ENCODE measurements at regions not wholly inside any gene's neighbourhood (a gene's known extent, or its start where the extent isn't known, plus 50 kb on each side); places are given as distances from the start of the nearest gene placed in this dataset.

DNA sequence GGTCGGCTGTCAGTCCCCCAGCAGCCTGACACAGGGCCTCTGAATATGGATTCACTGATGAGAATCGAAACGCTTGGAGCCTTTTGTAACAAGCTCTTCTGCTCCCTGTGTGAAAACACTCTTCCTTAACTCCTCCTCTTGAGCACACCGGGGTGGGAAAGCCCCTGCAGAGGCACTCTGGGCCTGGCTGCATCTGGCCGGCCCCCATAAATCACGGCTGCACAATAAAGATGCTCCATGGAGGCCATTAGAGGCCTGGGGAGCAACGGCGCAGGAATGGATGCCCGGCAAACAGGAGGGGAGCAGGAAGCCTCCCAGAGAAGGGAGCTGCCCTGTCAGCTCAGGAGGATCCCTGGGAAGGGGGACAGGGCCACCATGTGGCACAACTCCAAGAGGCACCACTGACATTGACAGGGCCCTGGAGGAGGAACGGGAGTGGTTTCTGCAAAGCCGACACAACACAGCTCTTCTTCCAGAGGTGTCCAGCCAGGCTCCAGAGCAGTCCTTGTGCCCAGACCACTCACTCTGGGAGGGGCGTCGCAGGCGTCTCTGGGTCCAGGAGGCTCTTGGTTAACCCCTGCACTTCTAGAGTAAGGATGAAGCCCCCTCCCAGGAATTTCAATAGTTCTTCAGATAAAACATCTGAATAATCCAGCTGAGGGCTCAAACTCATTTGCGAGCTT is 509.3 kb upstream of the PPP2R3A start:
- H3K36me3 ChIP-seq (ENCODE audit: control insufficient read depth in 1 of 2, insufficient read depth in 2 of 2, low read length in 2 of 2) = no peaks in the 10 kb centered on the region
- H3K4me1 ChIP-seq (ENCODE audit: control insufficient read depth in 1 of 2, insufficient read depth in 2 of 2, low read length in 2 of 2) = no peaks in the 10 kb centered on the region
- no peak overlapping the region for H2BK12ac ChIP-seq (ENCODE audit: low read length)
- H4K12ac ChIP-seq (ENCODE audit: low read depth, low read length) = no peak overlapping the region
- no peaks in the 10 kb centered on the region for H3K79me1 ChIP-seq (ENCODE audit: low read length)
- no peak overlapping the region for H3K4ac ChIP-seq (ENCODE audit: low read depth, low read length)
- DNase-seq = no peak
- H3K4me3 ChIP-seq (ENCODE audit: low read depth, low read length) = no peak overlapping the region
- H3K4me2 ChIP-seq (ENCODE audit: low read length) = no peak overlapping the region
- H3K27me3 ChIP-seq (ENCODE audit: insufficient read depth, low read length) = no peaks in the 10 kb centered on the region
- no peak overlapping the region for H3K23ac ChIP-seq (ENCODE audit: low read length)
- no peak overlapping the region for H2AFZ ChIP-seq (ENCODE audit: insufficient read depth, low read length, poor library complexity)
- no peak overlapping the region for H4K91ac ChIP-seq (ENCODE audit: low read depth, low read length)
- H3K79me2 ChIP-seq (ENCODE audit: control insufficient read depth, insufficient read depth, low read length, poor library complexity) = no peaks in the 10 kb centered on the region
- H2BK5ac ChIP-seq (ENCODE audit: low read depth, low read length, poor library complexity) = no peak overlapping the region
- no peak overlapping the region for H2BK120ac ChIP-seq (ENCODE audit: insufficient read depth, low read length, poor library complexity)
- no peak overlapping the region for H3K27ac ChIP-seq (ENCODE audit: low read depth, low read length)
- no peak overlapping the region for H3K14ac ChIP-seq (ENCODE audit: low read length)
- no peak overlapping the region for H3K9ac ChIP-seq (ENCODE audit: low read length)
- no peak overlapping the region for H4K8ac ChIP-seq (ENCODE audit: low read depth, low read length)
- WGBS (ENCODE audit: extremely low coverage, insufficient coverage, insufficient read length) = no CpG with 5 or more reads among the region's 15 CpGs
- H2AK5ac ChIP-seq (ENCODE audit: low read length) = no peak overlapping the region
- H3K18ac ChIP-seq (ENCODE audit: low read length) = no peak overlapping the region
- no peaks in the 10 kb centered on the region for H3K9me3 ChIP-seq (ENCODE audit: insufficient read depth, low read depth, low read length)

GRCh38 chr3:135458541-135459322 is 506.8 kb upstream of the PPP2R3A start:
- no peak overlapping the region for H2AFZ ChIP-seq (ENCODE audit: insufficient read depth, low read length, poor library complexity)
- DNase-seq = no peak

DNA sequence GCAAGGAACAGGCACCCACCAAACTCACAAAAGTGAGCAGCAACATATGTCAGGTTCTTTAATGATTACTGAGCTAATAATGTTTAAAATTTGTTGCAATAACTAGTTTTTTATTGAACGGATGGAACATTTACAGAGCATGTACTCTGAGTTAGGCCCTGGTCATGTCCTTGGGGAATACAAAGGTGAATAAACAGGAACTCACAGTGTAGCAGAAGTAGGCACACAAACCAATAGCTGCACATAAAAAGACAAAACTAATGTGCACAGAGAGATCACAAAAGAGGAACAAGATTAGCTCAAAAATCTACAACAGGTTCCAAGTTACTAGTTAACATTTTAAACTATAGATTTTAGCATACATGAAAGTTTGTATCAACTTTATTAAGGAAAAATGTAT is 505.3 kb upstream of the PPP2R3A start:
- Histone ChIP-seq H3K79me2 (ENCODE audit: control insufficient read depth, insufficient read depth, low read length, poor library complexity) (no peaks in the 10 kb centered on the region), H2AK5ac (ENCODE audit: low read length) (no peak overlapping the region), H2AFZ (ENCODE audit: insufficient read depth, low read length, poor library complexity) (no peak overlapping the region), H3K23ac (ENCODE audit: low read length) (no peak overlapping the region), H3K36me3 (ENCODE audit: control insufficient read depth in 1 of 2, insufficient read depth in 2 of 2, low read length in 2 of 2) (no peaks in the 10 kb centered on the region), H4K8ac (ENCODE audit: low read depth, low read length) (no peak overlapping the region), H2BK12ac (ENCODE audit: low read length) (no peak overlapping the region), H3K4me2 (ENCODE audit: low read length) (no peak overlapping the region), H3K27me3 (ENCODE audit: insufficient read depth, low read length) (no peaks in the 10 kb centered on the region), H3K4ac (ENCODE audit: low read depth, low read length) (no peak overlapping the region), H2BK5ac (ENCODE audit: low read depth, low read length, poor library complexity) (no peak overlapping the region), H4K91ac (ENCODE audit: low read depth, low read length) (no peak overlapping the region), H2BK120ac (ENCODE audit: insufficient read depth, low read length, poor library complexity) (no peak overlapping the region), H3K9ac (ENCODE audit: low read length) (no peak overlapping the region), H3K27ac (ENCODE audit: low read depth, low read length) (no peak overlapping the region), H3K14ac (ENCODE audit: low read length) (no peak overlapping the region), H3K4me3 (ENCODE audit: low read depth, low read length) (no peak overlapping the region), H3K18ac (ENCODE audit: low read length) (no peak overlapping the region), H3K79me1 (ENCODE audit: low read length) (no peaks in the 10 kb centered on the region), H3K4me1 (ENCODE audit: control insufficient read depth in 1 of 2, insufficient read depth in 2 of 2, low read length in 2 of 2) (no peaks in the 10 kb centered on the region), H4K12ac (ENCODE audit: low read depth, low read length) (no peak overlapping the region), H3K9me3 (ENCODE audit: insufficient read depth, low read depth, low read length) (no peaks in the 10 kb centered on the region)
- no peak for DNase-seq
- WGBS (ENCODE audit: extremely low coverage, insufficient coverage, insufficient read length) = no CpG with 5 or more reads among the region's 1 CpG

More at GRCh38 chr3:135458541-135459322, 506.8 kb upstream of the PPP2R3A start:
- no peaks in the 10 kb centered on the region for H3K36me3 ChIP-seq (ENCODE audit: control insufficient read depth in 1 of 2, insufficient read depth in 2 of 2, low read length in 2 of 2)
- WGBS (ENCODE audit: extremely low coverage, insufficient coverage, insufficient read length) = no CpG with 5 or more reads among the region's 10 CpGs
- H2BK5ac ChIP-seq (ENCODE audit: low read depth, low read length, poor library complexity) = no peak overlapping the region
- no peak overlapping the region for H3K23ac ChIP-seq (ENCODE audit: low read length)
- H3K27ac ChIP-seq (ENCODE audit: low read depth, low read length) = no peak overlapping the region
- H4K12ac ChIP-seq (ENCODE audit: low read depth, low read length) = no peak overlapping the region
- no peaks in the 10 kb centered on the region for H3K4me1 ChIP-seq (ENCODE audit: control insufficient read depth in 1 of 2, insufficient read depth in 2 of 2, low read length in 2 of 2)
- no peak overlapping the region for H2AK5ac ChIP-seq (ENCODE audit: low read length)
- H2BK12ac ChIP-seq (ENCODE audit: low read length) = no peak overlapping the region
- H3K18ac ChIP-seq (ENCODE audit: low read length) = no peak overlapping the region
- H3K9me3 ChIP-seq (ENCODE audit: insufficient read depth, low read depth, low read length) = no peaks in the 10 kb centered on the region
- no peak overlapping the region for H3K4ac ChIP-seq (ENCODE audit: low read depth, low read length)
- no peaks in the 10 kb centered on the region for H3K79me2 ChIP-seq (ENCODE audit: control insufficient read depth, insufficient read depth, low read length, poor library complexity)
- H4K91ac ChIP-seq (ENCODE audit: low read depth, low read length) = no peak overlapping the region
- H3K14ac ChIP-seq (ENCODE audit: low read length) = no peak overlapping the region
- H3K79me1 ChIP-seq (ENCODE audit: low read length) = no peaks in the 10 kb centered on the region
- H4K8ac ChIP-seq (ENCODE audit: low read depth, low read length) = no peak overlapping the region
- H3K9ac ChIP-seq (ENCODE audit: low read length) = no peak overlapping the region
- no peaks in the 10 kb centered on the region for H3K27me3 ChIP-seq (ENCODE audit: insufficient read depth, low read length)
- no peak overlapping the region for H3K4me2 ChIP-seq (ENCODE audit: low read length)
- H3K4me3 ChIP-seq (ENCODE audit: low read depth, low read length) = no peak overlapping the region
- H2BK120ac ChIP-seq (ENCODE audit: insufficient read depth, low read length, poor library complexity) = no peak overlapping the region

DNA sequence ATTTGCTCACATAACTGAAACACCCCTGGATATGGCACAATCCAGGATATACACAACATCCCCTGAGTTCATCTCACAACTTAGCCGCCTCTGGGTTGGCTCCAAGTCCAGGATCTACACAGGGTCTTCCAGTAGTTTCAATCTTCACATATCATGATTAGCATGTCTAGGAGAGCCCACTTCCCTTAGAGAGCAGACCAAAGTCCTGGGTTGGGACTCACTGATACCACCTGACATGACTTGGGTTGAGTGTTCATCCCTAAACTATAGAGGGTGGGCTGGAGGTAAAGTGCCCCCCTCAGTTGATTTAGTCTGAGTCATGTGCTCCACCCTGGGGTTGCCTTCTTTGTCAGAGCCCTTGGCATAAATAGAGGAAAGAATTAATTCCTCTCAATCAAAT is 493.6 kb upstream of the PPP2R3A start:
- no peak overlapping the region for H2BK12ac ChIP-seq (ENCODE audit: low read length)
- H3K79me1 ChIP-seq (ENCODE audit: low read length) = no peaks in the 10 kb centered on the region
- H3K79me2 ChIP-seq (ENCODE audit: control insufficient read depth, insufficient read depth, low read length, poor library complexity) = no peaks in the 10 kb centered on the region
- H4K12ac ChIP-seq (ENCODE audit: low read depth, low read length) = no peak overlapping the region
- no peak for DNase-seq
- no CpG with 5 or more reads among the region's 1 CpG for WGBS (ENCODE audit: extremely low coverage, insufficient coverage, insufficient read length)
- H3K9me3 ChIP-seq (ENCODE audit: insufficient read depth, low read depth, low read length) = no peaks in the 10 kb centered on the region
- H3K4ac ChIP-seq (ENCODE audit: low read depth, low read length) = no peak overlapping the region
- no peak overlapping the region for H4K8ac ChIP-seq (ENCODE audit: low read depth, low read length)
- no peak overlapping the region for H3K27ac ChIP-seq (ENCODE audit: low read depth, low read length)
- no peaks in the 10 kb centered on the region for H3K4me1 ChIP-seq (ENCODE audit: control insufficient read depth in 1 of 2, insufficient read depth in 2 of 2, low read length in 2 of 2)
- no peak overlapping the region for H4K91ac ChIP-seq (ENCODE audit: low read depth, low read length)
- H3K4me2 ChIP-seq (ENCODE audit: low read length) = no peak overlapping the region
- H2BK5ac ChIP-seq (ENCODE audit: low read depth, low read length, poor library complexity) = no peak overlapping the region
- H3K18ac ChIP-seq (ENCODE audit: low read length) = no peak overlapping the region
- H3K14ac ChIP-seq (ENCODE audit: low read length) = no peak overlapping the region
- H3K27me3 ChIP-seq (ENCODE audit: insufficient read depth, low read length) = no peaks in the 10 kb centered on the region
- H3K4me3 ChIP-seq (ENCODE audit: low read depth, low read length) = no peak overlapping the region
- no peak overlapping the region for H2AK5ac ChIP-seq (ENCODE audit: low read length)
- H3K36me3 ChIP-seq (ENCODE audit: control insufficient read depth in 1 of 2, insufficient read depth in 2 of 2, low read length in 2 of 2) = no peaks in the 10 kb centered on the region
- H3K9ac ChIP-seq (ENCODE audit: low read length) = no peak overlapping the region
- no peak overlapping the region for H2BK120ac ChIP-seq (ENCODE audit: insufficient read depth, low read length, poor library complexity)
- no peak overlapping the region for H3K23ac ChIP-seq (ENCODE audit: low read length)
- H2AFZ ChIP-seq (ENCODE audit: insufficient read depth, low read length, poor library complexity) = no peak overlapping the region

All from trophoblast cell (in vitro differentiated cells and primary cell).